Activated CD4-positive, alpha-beta T cell treated with anti-CD3 and anti-CD28 coated beads, Interleukin-2, amount 10 ng/mL, durations not matched to agents 7 days and 5 days (primary cell): ENCODE measurements at regions not wholly inside any gene's neighbourhood (a gene's known extent, or its start where the extent isn't known, plus 50 kb on each side); places are given as distances from the start of the nearest gene placed in this dataset.
"Not testable (repeated sequence)": the region's sequence is repeated elsewhere in the genome, so short reads cannot be mapped to it uniquely, and the experiment has no call there.

Experiments used
- CTCF ChIA-PET: fragments of 350-600 bp; sonication (Branson Sonifier 250); formaldehyde crosslinking; loops from one replicate; lab custom pipeline; 2021; ENCODE audit warnings: antibody characterized with exemption; lab: Charles Lee
- POLR2A ChIA-PET: fragments of 350-600 bp; sonication (Branson Sonifier 250); formaldehyde crosslinking; loops from one replicate; lab custom pipeline; 2021; ENCODE audit warnings: antibody characterized with exemption; lab: Charles Lee
- DNase-seq: peaks from one replicate; pipeline ENCODE4 v3.0.0-alpha.2; 2020
- H3K27ac Mint-ChIP-seq: one replicate; pipeline ENCODE4 v1.8.0; 2021; ENCODE audit warnings: mild to moderate bottlenecking, moderate library complexity, mixed read lengths
- H3K27me3 Mint-ChIP-seq: one replicate; pipeline ENCODE4 v1.8.0; 2021; ENCODE audit warnings: mixed read lengths
- H3K36me3 Mint-ChIP-seq: one replicate; pipeline ENCODE4 v1.8.0; 2021; ENCODE audit warnings: low read depth, mixed read lengths
- H3K4me1 Mint-ChIP-seq: one replicate; pipeline ENCODE4 v1.8.0; 2021; ENCODE audit warnings: mixed read lengths
- H3K4me3 Mint-ChIP-seq: one replicate; pipeline ENCODE4 v1.8.0; 2021; ENCODE audit warnings: mild to moderate bottlenecking, moderate library complexity, mixed read lengths
- H3K9me3 Mint-ChIP-seq: one replicate; pipeline ENCODE4 v1.8.0; 2021; ENCODE audit warnings: mixed read lengths

GRCh38 chr11:14573539-14574057 is 53.4 kb upstream of the PSMA1 start:
- Mint-ChIP-seq H3K4me1 (peaks cover 58% of the 10 kb centered on the region), H3K9me3 (peaks cover 61% of the 10 kb centered on the region), H3K36me3 (peaks cover 89% of the 10 kb centered on the region)
- H3K27ac Mint-ChIP-seq, POLR2A ChIA-PET, H3K4me3 Mint-ChIP-seq, H3K27me3 Mint-ChIP-seq, DNase-seq: not testable (repeated sequence)
- CTCF ChIA-PET = interaction anchor here (0.6 kb wide), 1 partner anchor 28 kb away, joined by 3 read pairs; no protein-coding TSS in a partner anchor

- peak overlapping the region; percentile 92 for H3K27ac Mint-ChIP-seq
- H3K9me3 Mint-ChIP-seq = peaks cover 46% of the 10 kb centered on the region
- H3K4me1 Mint-ChIP-seq = peaks cover 53% of the 10 kb centered on the region
Observed at GRCh38 chr11:14577292-14577691, 57.1 kb upstream of the PSMA1 start.

GRCh38 chr11:14577835-14578529 is 57.8 kb upstream of the PSMA1 start:
- POLR2A ChIA-PET = interaction anchor here (1.1 kb wide), 1 partner anchor 66 kb away, joined by 5 read pairs; no protein-coding TSS in a partner anchor
- CTCF ChIA-PET = interaction anchor here (1.0 to 2.1 kb wide), 12 partner anchors 8 to 285 kb away, joined by 3 to 6 read pairs (median 4); no protein-coding TSS in a partner anchor
- Mint-ChIP-seq H3K27me3 (no peaks in the 10 kb centered on the region), H3K4me3 (peak overlapping the region; percentile 14), H3K4me1 (peaks cover 55% of the 10 kb centered on the region), H3K9me3 (peaks cover 41% of the 10 kb centered on the region), H3K27ac (peak overlapping the region; percentile 92), H3K36me3 (peaks cover 75% of the 10 kb centered on the region)
- peak; percentile 20 for DNase-seq

More at GRCh38 chr11:14577292-14577691, 57.1 kb upstream of the PSMA1 start:
- CTCF ChIA-PET = interaction anchor here (1.3 to 2.1 kb wide), 2 partner anchors 10 to 22 kb away, joined by 3 to 5 read pairs; no protein-coding TSS in a partner anchor
- H3K4me3 Mint-ChIP-seq = no peak overlapping the region
- no peaks in the 10 kb centered on the region for H3K27me3 Mint-ChIP-seq
- no peak for DNase-seq
- H3K36me3 Mint-ChIP-seq = peaks cover 76% of the 10 kb centered on the region
- POLR2A ChIA-PET = no interaction called here

GRCh38 chr11:14578541-14578956 is 58.4 kb upstream of the PSMA1 start:
- H3K4me1 Mint-ChIP-seq = peaks cover 58% of the 10 kb centered on the region
- H3K27ac Mint-ChIP-seq = peak overlapping the region; percentile 92
- peaks cover 41% of the 10 kb centered on the region for H3K9me3 Mint-ChIP-seq
- POLR2A ChIA-PET = interaction anchor here (0.6 to 1.1 kb wide), 3 partner anchors 59 to 187 kb away, joined by 3 to 5 read pairs (median 3); no protein-coding TSS in a partner anchor
- peak; percentile 85 for DNase-seq
- CTCF ChIA-PET = interaction anchor here (0.8 to 1.6 kb wide), 13 partner anchors 8 to 313 kb away, joined by 3 to 6 read pairs (median 3); partner anchors contain the start of gene CYP2R1
- H3K27me3 Mint-ChIP-seq = no peaks in the 10 kb centered on the region
- peak overlapping the region; percentile 14 for H3K4me3 Mint-ChIP-seq
- H3K36me3 Mint-ChIP-seq = peaks cover 75% of the 10 kb centered on the region

- H3K36me3 Mint-ChIP-seq = peaks cover 70% of the 10 kb centered on the region
- CTCF ChIA-PET = interaction anchor here (0.6 to 1.6 kb wide), 3 partner anchors 12 to 367 kb away, joined by 3 read pairs; no protein-coding TSS in a partner anchor
- no peak overlapping the region for H3K4me3 Mint-ChIP-seq
Observed at GRCh38 chr11:14579646-14580045, 59.5 kb upstream of the PSMA1 start.

GRCh38 chr11:14582793-14583192 is 60.8 kb upstream of the PDE3B start:
- H3K27ac Mint-ChIP-seq = no peak overlapping the region
- CTCF ChIA-PET = no interaction called here
- H3K36me3 Mint-ChIP-seq = peaks cover 59% of the 10 kb centered on the region
- no peak for DNase-seq
- no peak overlapping the region for H3K4me3 Mint-ChIP-seq
- POLR2A ChIA-PET = no interaction called here
- peaks cover 46% of the 10 kb centered on the region for H3K4me1 Mint-ChIP-seq
- H3K27me3 Mint-ChIP-seq = no peaks in the 10 kb centered on the region
- H3K9me3 Mint-ChIP-seq = peaks cover 14% of the 10 kb centered on the region

More at GRCh38 chr11:14579646-14580045, 59.5 kb upstream of the PSMA1 start:
- Mint-ChIP-seq H3K4me1 (peaks cover 61% of the 10 kb centered on the region), H3K27me3 (no peaks in the 10 kb centered on the region), H3K27ac (peak overlapping the region; percentile 92), H3K9me3 (peaks cover 32% of the 10 kb centered on the region)
- POLR2A ChIA-PET = no interaction called here
- DNase-seq = no peak

GRCh38 chr11:14583252-14584034 is 60.2 kb upstream of the PDE3B start:
- no peak overlapping the region for H3K27ac Mint-ChIP-seq
- no peaks in the 10 kb centered on the region for H3K27me3 Mint-ChIP-seq
- peaks cover 14% of the 10 kb centered on the region for H3K9me3 Mint-ChIP-seq
- H3K4me3 Mint-ChIP-seq = no peak overlapping the region
- H3K4me1 Mint-ChIP-seq = peaks cover 43% of the 10 kb centered on the region
- DNase-seq = no peak
- H3K36me3 Mint-ChIP-seq = peaks cover 61% of the 10 kb centered on the region
- POLR2A ChIA-PET = no interaction called here
- CTCF ChIA-PET = no interaction called here

GRCh38 chr11:14584035-14584363 is 59.6 kb upstream of the PDE3B start:
- ChIA-PET CTCF (interaction anchor here (1.1 kb wide), 1 partner anchor 17 kb away, joined by 3 read pairs; no protein-coding TSS in a partner anchor), POLR2A (no interaction called here)
- Mint-ChIP-seq H3K9me3 (peaks cover 14% of the 10 kb centered on the region), H3K4me1 (peaks cover 37% of the 10 kb centered on the region), H3K27ac (no peak overlapping the region), H3K4me3 (no peak overlapping the region), H3K36me3 (peaks cover 59% of the 10 kb centered on the region), H3K27me3 (no peaks in the 10 kb centered on the region)
- no peak for DNase-seq

- H3K4me3 Mint-ChIP-seq = no peak overlapping the region
- no peak for DNase-seq
- no peaks in the 10 kb centered on the region for H3K27me3 Mint-ChIP-seq
- peaks cover 31% of the 10 kb centered on the region for H3K4me1 Mint-ChIP-seq
- H3K27ac Mint-ChIP-seq = no peak overlapping the region
- H3K9me3 Mint-ChIP-seq = peaks cover 12% of the 10 kb centered on the region
- POLR2A ChIA-PET = no interaction called here
- CTCF ChIA-PET = interaction anchor here (1.1 kb wide), 1 partner anchor 17 kb away, joined by 3 read pairs; no protein-coding TSS in a partner anchor
- H3K36me3 Mint-ChIP-seq = peaks cover 60% of the 10 kb centered on the region
Observed at GRCh38 chr11:14584595-14584994, 59.0 kb upstream of the PDE3B start.

- Mint-ChIP-seq H3K27ac (no peak overlapping the region), H3K27me3 (no peaks in the 10 kb centered on the region), H3K4me1 (peaks cover 31% of the 10 kb centered on the region), H3K4me3 (no peak overlapping the region), H3K9me3 (peaks cover 13% of the 10 kb centered on the region), H3K36me3 (peaks cover 60% of the 10 kb centered on the region)
- ChIA-PET POLR2A (interaction anchor here (0.7 kb wide), 1 partner anchor 38 kb away, joined by 3 read pairs; no protein-coding TSS in a partner anchor), CTCF (no interaction called here)
- DNase-seq = no peak
Observed at GRCh38 chr11:14585438-14585837, 58.2 kb upstream of the PDE3B start.

GRCh38 chr11:14587258-14587657 is 56.3 kb upstream of the PDE3B start:
- Mint-ChIP-seq H3K36me3 (peaks cover 67% of the 10 kb centered on the region), H3K27me3 (no peaks in the 10 kb centered on the region), H3K4me3 (no peak overlapping the region), H3K27ac (no peak overlapping the region), H3K4me1 (peaks cover 33% of the 10 kb centered on the region), H3K9me3 (peaks cover 16% of the 10 kb centered on the region)
- ChIA-PET POLR2A (no interaction called here), CTCF (no interaction called here)
- no peak for DNase-seq

GRCh38 chr11:14588681-14589080 is 54.9 kb upstream of the PDE3B start:
- Mint-ChIP-seq H3K27me3 (no peaks in the 10 kb centered on the region), H3K4me1 (peaks cover 26% of the 10 kb centered on the region), H3K9me3 (peaks cover 24% of the 10 kb centered on the region), H3K36me3 (peaks cover 67% of the 10 kb centered on the region), H3K4me3 (no peak overlapping the region), H3K27ac (no peak overlapping the region)
- ChIA-PET CTCF (no interaction called here), POLR2A (no interaction called here)
- no peak for DNase-seq
